Activated gamma-delta T cell treated with anti-CD3 and anti-CD28 coated beads, Interleukin-2, amount 50 U/mL, for 16 hours (primary cell): ENCODE measurements at regions not wholly inside any gene's neighbourhood (a gene's known extent, or its start where the extent isn't known, plus 50 kb on each side); places are given as distances from the start of the nearest gene placed in this dataset.

Source experiments
- DNase-seq: peaks from one replicate; pipeline ENCODE4 v3.0.0-alpha.2; 2020; ENCODE audit warnings: low read depth

GRCh38 chr3:177431525-177432176 is 234.4 kb upstream of the TBL1XR1 start:
- no peak for DNase-seq

- no peak for DNase-seq
Measured at GRCh38 chr3:177435301-177435700, 238.0 kb upstream of the TBL1XR1 start.

- no peak for DNase-seq
Measured at GRCh38 chr3:177437513-177438337, 240.4 kb upstream of the TBL1XR1 start.

DNA sequence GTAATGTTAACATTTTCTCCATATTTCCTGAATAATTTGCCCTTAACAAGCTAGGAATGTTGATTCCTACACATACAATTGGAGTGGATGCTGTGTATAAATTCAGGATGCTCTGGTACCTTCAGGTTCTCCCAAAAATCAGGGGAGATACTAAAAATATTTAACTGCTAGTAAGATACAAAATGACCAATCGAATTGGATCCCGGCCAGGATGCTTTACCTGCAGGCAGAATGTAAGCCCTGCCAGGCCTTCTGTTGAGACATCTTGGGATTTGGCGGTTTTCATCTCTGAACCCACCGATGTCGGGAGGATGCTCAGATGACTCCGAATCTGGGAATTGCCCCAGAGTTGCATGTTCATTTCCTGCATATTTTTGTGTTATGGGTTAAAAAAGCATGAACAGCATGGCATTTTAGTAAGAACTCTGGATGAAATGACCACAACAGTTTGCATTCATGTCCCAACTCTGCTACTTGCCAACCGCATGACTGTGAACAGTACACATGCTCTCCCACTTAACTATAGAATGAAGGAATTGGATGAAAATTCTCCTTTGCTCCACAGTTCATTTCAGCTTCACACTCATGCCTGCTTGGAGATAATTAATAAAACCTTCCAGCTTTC is 241.4 kb upstream of the TBL1XR1 start:
- no peak for DNase-seq

DNA sequence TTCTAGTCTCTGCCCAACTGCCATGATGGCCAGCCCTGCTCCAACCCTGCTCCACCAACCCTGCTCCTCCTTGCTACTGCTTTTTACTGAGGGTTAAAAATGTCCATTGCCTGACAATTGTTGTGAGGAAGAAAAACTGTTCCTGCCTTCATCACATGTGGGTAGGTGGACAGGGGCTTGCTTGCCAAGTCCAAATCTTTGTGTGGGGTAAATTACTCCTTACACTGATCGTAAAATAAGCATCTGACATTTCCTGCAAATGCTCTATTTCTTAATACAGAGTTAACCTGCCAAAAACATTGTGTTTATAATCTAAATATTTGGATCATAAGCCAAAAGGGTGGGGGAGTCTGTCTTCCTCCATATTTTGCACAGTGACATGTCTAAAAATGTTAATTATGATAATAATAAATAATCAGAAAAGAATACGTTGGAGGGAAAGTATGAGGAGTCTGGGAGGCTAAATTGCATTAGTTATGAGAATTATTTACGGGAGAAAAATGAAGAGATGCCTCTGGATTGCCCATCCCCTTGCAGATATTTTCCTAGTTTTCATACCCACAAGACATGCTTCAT is 242.5 kb upstream of the TBL1XR1 start:
- no peak for DNase-seq

DNA sequence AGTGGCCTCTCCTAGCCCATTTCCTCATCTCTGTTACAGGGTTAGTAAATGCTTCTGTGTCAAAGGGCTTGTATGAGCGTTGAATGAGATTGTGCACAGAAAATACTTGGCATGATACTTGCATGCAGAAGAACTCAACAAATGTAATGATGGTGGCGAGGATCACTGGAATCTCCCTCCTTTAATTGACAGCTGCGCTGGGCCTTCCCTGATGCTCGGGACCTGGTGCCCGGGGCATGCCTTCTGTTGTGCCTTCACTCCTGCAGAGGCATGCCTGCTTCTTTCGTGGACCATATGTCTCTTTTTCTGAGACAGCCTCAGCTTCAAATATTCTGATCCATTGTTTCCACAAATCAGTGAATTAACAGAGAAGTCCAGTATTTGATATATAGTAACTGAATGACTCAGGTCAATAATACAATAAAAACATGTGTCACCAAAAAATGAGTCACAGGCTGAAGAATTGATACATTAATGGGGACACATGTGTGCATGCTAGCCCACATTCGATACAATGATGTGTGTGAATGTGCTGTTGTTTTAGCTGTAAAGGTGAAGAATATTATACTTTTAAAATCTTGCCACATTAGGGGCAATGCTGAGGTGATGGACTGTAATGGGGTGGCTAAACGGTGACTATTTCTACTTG is 243.3 kb upstream of the TBL1XR1 start:
- DNase-seq, result no peak

- DNase-seq, result no peak
Measured at GRCh38 chr3:177441276-177441812, 244.1 kb upstream of the TBL1XR1 start.

DNA sequence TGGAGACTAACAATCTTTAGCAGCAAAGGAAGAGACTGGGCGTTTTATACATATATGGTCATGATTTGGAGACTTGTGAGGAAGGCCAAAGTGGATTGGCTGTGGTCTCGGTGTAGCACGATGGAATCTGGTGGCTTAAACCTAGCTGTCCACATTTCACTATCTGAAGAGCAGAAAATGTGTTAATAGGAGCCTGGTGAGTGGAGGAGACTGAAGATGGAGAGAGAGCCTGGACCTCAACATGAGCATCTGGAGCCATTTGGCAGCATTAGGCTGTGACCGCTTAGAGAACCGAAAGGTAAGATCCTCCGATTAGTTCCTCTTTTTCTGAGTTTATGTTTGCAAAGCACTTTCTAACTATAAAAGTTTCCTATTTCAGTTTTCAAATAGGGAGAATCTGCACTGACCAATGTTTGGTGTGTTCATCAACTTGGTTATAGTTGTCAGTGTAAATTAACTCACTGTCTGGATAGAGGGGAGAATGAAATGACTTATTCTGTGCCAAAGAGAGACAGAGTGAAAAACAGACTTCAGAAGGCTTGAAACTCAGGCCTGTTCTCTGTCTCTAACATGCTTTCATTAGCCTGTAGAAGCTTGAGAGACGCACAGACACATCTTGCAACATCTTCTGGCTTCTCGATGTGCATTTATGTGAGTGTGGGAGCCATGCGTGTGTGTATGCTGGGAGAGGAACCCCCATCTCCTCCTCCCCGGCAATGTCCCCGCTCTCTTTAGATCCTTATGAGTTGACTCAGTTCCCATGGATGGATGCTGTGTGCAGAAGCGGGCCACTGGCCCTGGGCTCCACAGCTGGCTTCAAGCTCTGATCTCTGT is 244.7 kb upstream of the TBL1XR1 start:
- no peak for DNase-seq

- DNase-seq, result no peak
Measured at GRCh38 chr3:177443469-177443868, 246.2 kb upstream of the TBL1XR1 start.

- DNase-seq, result no peak
Measured at GRCh38 chr3:177444696-177445095, 247.4 kb upstream of the TBL1XR1 start.

DNA sequence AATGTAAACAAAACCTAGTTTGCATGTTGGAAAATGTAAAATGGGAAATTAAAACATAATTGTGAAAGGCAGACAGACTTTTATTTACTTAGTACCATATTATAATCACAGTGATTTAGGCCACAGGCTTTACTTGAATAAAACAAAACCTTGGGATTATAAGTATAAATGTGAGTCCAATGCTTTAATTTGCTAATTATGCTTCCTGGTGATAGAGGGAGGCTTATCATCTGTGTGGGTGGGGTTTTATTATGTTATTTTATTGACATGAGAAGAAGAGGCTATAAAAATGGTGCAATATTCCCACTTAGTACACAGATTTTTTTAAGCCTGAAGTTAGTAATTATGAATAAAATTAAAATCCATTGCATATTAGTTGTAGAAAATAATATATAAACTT is 248.3 kb upstream of the TBL1XR1 start:
- no peak for DNase-seq

GRCh38 chr3:177446165-177446601 is 248.9 kb upstream of the TBL1XR1 start:
- DNase-seq, result no peak

- no peak for DNase-seq
Measured at GRCh38 chr3:177447938-177448337, 250.7 kb upstream of the TBL1XR1 start.

DNA sequence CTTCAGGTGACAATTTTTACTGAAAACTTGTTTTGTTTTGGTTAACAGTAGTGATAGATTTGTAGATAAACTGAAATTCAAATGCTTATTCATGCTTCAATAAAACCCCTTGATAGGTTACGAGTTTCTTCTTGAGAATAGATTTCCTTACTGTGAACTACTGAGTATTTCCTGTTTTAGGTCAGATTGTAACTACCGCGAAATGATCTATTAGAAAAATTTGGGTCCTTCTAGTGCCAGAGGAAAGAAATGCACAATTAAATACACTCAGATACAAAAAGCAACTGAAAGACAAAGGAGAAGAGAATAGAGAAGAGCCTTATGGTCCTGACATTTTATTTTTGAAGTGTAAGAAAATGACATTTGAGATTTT is 251.7 kb upstream of the TBL1XR1 start:
- DNase-seq, result no peak

- no peak for DNase-seq
Measured at GRCh38 chr3:177449360-177450006, 252.2 kb upstream of the TBL1XR1 start.

- no peak for DNase-seq
Measured at GRCh38 chr3:177451301-177451750, 254.0 kb upstream of the TBL1XR1 start.

DNA sequence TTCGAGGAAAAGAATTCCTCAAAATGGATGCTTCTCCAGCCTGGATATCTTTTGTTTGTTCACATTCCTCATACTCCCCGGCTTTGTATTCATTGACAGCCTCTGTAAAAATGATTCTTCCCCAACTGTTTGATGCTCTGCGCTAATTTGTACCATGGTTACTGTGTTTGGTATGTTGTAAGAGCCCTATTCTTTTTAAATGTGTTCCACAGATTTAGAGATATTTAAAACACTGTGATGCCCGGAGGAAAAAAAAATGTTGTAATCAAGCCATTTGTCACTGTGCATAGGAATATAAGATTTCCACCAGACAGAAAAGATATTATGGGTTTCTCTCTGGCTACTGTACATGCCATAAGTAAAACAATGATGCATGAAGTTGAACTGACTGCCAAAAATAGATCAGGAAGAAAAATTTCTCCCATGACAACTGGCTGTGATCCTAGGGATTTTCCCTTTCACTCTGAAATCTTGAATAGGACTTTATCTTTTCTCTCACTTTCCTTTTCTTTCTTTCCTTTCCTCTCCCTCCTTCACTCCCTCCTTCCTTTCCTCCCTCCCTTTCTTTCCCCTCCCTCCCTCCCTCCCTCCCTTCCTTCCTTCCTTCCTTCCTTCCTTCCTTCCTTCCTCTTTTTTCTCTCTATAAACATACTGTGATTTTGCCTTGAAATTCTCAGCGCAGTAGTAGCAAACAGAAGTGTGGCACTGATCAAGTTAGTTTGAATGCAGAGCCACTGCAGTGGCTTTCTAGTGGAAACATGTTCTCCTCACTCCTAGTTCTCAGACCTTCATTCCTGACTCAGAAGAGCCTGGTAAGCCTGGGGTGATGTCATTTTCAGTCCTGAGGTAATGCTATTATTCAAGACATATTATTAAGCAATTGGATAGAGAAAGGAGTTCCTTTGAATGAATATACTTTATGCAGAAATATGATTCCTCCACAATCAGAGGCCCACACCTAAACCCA is 254.9 kb upstream of the TBL1XR1 start:
- no peak for DNase-seq

DNA sequence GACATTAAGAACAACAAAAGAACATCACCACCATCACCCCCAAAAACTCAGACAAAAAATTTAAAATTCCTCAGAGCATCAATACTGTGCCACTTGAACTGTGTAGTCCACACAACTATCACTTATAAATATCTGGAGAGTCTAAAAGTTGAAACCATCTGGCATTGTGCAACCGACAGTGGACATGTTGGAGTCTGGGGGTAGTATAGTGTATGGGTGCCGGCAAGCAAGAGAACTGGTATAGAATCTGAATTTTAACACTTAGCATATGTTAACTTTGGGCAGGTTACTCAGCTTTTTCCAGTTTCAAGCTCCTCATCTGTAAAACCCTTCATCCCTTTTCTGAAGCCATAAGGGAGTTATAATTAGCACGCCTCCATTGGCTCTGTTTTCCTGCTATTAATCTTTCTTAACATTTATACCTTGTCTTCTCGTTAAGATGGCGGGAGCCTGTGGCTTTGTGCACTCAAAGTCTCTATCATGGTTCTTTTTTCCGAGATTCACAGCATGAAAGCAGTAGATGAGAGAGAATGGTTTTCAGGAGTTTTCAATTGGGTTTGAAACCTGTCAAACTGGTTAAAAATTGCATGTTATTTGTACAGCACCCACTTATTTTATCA is 255.7 kb upstream of the TBL1XR1 start:
- DNase-seq, result no peak

GRCh38 chr3:177453451-177453844 is 256.2 kb upstream of the TBL1XR1 start:
- DNase-seq, result no peak
